ENCODE measurements at regions not wholly inside any gene's neighbourhood (a gene's known extent, or its start where the extent isn't known, plus 50 kb on each side); places are given as distances from the start of the nearest gene placed in this dataset.

DNA sequence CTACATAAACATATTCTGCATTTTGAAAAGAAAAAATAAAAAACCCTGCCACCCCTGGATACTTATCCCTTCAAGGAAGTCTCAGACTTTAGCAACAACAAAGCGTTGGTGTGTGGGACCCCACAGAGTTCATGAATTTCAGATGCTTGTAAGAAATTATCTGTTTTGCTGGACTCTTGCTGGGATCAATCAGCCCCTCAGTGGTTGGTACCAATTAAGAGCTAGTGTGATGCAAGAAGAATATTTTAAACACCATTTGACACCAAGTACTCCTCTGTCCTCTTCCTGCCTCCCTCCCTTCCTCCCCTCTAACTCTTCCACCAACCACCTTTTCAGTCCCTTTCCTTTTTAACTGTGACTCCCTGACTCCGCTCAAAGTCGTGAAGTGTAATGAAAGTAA lies 51.5 kb downstream of the SST start:
- DNase-seq: no peak

DNA sequence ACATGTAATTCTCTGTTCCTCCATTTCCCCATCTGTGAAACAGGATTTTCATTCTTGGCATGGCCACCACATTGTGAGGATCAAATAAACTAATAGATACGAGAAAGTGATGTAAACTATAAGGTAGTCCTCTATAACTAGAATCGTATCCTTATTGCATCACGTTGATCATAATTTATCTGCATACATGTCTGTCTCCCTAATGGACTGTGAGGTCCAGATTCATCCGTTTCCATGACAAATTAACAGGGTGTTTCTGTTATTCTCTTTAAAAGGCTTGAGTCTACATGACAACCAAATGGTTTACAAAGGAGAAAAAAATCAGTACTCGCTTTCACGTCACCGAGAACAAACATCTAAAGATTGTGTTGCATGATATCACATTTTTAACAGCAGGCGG lies 53.0 kb downstream of the SST start:
- DNase-seq: no peak

DNA sequence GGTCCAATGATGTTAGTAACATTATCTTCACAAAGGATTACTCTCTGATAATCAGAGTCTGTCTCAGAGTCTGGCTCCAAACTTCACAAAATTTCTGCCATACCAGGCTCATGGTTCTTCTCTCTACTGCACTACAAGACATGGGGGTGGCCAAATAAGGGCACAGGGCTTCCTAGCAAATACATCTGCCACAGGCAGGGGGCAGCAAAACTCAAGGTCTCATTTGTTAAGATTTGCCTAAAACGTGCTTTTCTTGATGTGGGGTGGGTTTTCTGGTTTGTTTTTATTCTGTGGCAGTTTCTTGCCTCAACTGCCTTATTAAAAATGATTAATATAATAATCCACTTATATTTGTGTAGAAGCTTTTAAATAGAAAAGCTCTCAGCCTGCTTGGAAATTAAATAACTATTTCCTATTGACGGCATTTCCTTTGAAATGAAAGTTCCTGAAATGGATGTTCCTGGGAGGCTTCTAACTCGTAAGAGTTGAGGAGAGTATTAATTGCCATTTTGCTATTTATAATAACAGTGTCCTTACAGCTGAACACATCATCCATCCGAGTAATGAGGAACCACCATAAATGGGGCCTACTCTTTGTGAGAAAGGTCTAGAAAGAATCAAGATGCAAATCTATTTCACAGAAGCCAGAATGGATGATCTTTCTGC lies 53.8 kb downstream of the SST start:
- peak in 2 of 14 donors; percentile 2 to 4 for DNase-seq

DNA sequence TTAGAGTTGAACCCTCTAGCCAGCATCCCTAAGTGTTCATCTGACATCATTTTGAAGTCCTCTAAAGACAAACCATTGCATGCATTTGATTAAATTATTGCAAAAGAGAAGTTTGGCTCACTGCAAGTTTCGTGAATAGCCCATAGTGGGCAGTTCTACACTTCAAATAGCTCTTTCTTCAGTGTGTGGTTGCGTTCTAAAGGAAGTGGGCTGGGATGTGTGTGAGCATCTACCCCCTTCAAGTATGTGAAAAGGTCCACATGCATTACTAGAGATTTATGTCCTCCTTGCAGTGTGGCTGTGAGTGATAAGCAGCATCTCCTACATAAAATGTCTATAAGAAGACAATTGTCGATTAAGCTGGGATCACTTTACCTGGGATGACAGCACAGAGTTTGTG lies 54.6 kb downstream of the SST start:
- DNase-seq: no peak

DNA sequence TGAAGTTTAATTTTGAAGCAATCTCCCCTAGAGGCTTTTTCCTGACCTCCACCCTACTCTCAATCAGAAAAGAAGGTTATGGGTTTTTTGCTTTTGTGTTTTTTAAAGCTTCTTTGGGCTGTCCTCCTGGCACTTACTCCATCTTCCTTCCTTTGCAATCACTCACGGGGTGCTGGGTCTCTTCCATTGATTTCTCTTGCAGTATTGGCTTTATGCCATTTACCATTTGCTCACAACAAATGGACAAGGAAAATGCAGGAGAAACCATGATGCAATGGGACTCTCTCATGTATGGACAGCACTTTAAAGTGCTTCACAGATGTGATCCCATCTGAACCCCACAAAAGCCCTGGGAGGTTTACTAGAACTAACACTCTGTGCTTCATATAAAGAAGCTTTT lies 57.5 kb downstream of the SST start:
- DNase-seq: no peak

DNA sequence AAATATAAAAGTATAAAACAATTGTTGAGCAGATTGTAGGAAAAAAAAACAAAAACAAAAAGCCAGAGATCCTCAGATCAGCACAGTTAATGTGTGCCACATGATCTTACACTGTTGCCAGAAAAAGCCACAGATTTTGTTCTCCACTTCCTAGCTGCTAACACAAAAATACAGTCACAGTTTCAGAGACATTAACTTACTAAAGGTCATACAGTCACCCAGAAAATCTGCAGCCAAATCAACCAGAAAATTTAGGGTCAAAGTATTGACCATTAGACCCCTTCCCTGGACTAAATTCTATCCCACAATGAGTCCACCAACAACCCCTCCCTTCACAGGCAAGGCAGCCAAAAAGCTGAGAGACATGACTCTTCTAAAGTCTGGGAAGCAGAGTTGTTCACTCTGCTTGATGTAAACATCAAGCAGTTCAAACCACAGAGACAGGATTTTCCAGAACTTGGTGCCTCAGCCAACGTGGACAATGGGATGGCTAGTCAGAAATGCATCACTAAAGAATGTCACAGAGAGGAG lies 59.1 kb downstream of the SST start:
- DNase-seq: no peak

DNA sequence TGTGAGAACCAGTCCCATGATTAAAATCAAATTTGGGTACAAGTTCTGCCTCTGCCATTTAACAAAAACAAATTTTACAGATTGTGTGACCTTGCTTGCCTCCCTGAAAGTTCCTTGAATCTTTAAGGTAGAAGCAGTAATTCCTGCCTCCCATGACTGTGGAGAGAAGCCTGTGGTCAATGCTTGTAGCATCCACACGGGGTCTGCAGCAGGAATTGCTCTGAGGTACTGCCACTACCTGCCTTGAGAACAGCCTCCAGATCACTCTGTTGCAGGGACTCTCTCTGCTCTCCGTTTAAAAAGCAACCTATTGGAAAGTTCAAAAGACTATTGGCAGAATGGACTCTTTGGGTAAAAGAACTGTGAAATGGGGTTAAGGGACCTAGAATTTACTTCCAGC lies 75.9 kb downstream of the SST start:
- DNase-seq: no peak

DNA sequence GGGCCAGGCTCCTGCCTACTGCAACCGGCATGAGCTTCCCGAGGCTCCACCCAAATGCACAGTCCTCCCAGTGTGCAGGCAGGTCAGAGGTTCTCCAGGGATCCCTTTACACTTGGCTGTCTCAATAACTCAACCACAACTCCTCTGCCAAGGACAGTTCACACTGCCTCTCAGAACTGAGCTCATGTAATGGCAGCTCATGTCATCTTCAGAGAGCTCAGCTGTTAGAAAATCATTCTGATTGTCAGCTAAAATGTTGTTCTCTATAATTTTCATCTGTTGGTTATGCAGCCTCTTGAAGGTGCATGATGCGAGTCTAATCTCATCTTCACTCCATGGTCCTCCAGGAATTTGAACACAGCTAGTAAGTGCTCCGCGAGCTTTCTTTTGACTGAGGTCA lies 76.7 kb downstream of the SST start:
- DNase-seq: no peak

DNA sequence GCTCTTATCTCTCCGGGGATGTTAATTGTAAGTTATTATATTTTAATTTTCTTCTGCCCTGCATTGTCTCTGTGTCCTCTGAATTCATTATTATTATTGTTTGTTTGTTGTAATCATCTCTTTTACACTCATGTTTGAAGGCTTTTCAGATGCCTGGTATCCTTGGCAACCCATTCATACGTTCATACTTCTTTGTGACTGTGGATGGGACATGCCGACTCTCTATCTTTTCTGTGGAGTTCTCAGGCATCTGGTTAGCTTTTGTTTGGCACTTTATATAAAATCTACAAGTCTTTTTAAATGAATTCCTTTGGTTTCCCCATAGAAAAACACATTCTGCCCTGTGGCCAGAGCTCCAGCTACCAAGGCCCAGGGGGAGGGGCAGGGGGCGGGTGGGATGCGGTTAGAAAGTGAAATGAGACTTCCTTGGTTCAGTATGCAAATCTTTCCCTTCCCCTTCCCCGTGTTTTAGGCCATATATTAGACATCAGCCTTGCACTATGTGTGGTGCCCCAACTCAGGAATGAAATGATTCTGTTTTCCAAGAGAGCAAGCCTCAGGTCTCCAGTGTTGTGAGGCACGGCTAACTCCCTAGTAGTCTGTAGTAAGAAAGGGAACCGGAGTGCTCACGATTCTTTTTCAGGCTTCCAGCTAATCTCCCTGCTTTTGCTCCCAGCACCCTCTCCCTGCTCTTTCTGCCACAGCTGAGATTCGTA lies 79.2 kb downstream of the SST start:
- DNase-seq: no peak

DNA sequence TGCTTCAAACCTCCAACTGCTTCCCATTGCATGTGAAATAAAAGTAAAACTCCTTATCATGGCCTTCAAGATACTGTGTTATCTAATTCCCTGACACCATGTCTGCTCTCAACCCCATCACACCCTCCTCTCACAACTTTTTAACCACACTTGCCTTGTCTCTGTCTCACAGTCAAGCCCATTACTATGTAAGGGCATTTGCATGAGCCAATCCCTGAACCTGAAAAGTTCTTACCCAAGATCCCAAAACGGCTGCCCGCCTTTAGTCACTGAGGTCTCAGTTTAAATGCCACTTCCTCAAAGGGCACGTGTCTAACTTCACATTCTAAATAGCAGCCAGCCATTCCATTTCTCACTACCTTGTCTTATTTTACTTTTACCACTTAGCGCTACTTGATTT lies 83.1 kb downstream of the SST start:
- DNase-seq: no peak

DNA sequence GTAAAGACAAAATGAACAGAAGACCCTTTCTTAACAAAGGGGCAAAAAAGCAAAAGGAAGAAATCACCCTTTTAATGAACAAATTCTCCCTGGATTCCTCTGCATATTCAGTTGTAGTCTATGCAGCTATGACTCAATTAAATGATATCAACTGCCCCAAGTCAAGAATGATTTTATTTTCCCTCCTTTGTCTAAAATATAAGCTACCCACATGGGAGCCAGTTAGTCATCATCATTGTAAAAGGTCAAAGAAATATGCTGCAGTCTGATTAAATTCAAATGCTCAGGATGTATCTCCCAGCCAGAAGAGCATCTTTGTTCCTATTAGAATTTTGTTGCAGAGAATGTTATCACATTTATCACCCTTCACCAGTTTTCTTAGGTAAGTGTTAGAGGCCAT lies 84.0 kb downstream of the SST start:
- no peak for DNase-seq

DNA sequence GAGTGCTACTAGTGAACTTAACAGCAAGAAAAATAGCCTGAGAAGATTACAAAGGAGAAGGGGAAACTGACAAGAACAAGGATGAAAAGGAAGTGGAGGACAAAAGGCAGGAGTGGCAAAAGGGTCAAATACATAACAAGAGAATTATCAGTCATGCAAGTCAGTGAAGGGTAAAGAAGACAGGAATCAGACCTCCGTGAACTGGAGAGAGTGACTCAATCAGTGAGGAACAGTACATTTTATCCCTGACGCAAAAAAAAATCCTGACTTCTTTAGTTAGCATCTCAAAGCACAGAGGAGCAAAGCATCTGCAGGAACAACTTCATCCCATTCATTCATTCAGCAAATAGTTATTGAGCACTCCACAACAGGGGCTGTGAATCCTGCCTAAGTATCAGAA lies 97.8 kb downstream of the SST start:
- no peak for DNase-seq

DNA sequence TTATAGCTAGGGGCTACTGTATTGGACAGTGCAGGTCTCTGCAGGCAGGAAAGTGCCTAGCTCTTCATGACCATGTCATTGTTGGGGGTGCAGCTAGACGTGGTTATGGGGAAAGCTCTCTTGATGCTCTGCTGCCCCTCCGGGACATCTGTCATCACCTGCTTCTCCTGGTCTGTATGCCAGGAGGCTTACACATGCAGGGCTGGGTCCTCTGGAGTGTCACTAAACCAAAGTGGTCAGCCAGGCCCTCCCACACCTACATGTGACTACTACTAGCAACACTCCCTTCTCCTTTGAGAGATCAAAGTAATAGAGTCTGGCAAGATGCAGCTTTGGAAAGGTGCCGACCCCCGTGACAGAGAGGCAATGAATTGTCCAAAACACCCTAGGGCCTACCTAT lies 98.5 kb downstream of the SST start:
- no peak for DNase-seq

DNA sequence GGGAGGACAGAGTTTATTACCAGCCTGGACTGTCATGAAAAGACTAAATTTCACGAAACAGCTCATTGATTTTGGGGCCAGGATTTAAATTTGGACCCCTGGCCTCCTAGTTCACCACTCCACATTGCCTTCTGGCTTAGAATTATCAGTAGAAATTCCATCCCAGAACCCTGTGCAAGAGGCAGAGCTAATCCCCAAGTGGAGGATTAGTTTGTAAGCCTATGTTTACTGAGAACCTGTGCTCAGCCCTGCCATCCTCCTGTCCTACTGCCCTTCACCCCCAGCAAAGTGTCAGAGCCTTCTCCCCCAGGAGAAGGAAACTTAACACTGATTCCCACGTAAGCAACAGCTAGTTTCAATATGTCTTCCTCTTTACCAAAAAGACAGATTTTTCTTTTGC lies 99.4 kb downstream of the SST start:
- DNase-seq: no peak

DNA sequence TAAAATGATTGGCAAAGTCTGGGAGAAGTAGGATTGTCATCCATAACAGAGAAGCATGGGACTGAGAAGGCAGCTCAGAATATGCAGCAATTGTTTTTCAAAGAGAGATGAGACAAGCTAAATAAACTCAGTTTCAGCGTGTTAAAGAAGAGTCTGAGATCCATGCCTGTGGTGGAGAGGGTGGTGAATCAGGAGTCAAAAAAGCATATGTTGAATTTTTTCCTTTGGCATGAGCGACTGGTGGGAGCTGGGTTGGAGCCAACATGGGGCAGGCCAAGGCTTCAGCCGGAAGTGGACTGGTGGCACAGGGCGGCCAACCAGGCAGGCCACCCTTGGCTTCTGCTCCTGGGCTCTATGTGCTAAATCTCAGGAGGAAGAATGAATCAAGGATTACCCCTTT lies 102.0 kb downstream of the SST start:
- DNase-seq: no peak

DNA sequence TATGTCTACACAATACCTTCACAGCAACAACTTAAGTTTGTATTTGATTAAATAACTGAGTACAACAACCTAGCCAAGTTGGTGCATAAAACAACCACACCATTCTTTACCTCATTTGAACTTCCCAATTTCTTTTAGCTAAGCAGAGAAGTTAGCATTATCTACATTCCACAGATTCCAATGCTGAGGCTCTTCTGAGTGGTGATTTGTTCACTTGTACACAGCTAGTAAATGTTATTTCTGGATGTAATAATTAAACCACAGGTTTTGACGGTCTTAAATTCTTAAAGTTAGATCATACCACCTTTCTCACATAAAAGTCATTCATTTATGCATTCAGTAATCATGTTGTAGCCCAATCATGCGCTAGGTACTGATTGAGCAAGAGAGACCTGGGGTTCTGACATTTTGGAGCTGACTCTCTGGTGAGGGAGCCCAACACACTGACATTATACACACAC lies 102.5 kb downstream of the SST start:
- no peak for DNase-seq

DNA sequence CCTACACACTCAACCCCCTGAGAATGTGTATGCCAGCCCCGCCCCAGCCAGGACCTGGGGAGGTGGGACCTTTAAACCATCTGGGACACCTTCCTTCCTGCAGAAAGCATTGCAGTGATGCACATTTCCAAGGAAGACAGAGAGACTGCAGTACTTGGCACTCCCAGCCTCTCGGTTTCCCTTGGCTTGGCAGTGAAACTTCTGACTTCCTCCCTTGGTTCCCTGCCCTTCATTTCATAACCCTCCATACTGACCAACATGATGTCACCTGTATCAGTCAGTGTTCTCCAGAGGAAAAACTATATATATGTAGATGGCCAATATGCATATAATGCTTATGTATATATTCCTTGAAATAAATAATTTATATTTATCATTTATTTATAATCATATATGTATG lies 103.2 kb downstream of the SST start:
- DNase-seq: no peak

DNA sequence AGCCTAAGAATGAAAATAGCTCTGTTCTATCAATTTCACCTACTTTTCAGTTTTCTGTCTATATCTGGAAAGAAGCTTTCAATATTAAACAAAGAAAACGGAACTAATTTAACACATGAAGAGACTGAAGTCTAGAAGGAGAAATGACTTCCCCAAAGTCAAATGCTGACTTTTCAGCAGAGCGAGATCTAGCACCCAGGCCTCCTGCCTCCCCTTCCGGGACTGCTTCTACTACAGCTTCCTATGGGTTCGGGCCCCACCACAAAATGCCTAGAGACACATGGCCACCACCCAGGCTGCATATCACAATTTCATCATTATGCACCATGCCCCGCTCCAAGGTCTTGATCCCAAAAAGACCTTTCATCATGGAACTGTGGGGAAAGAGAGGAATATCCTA lies 104.5 kb downstream of the SST start:
- no peak for DNase-seq

DNA sequence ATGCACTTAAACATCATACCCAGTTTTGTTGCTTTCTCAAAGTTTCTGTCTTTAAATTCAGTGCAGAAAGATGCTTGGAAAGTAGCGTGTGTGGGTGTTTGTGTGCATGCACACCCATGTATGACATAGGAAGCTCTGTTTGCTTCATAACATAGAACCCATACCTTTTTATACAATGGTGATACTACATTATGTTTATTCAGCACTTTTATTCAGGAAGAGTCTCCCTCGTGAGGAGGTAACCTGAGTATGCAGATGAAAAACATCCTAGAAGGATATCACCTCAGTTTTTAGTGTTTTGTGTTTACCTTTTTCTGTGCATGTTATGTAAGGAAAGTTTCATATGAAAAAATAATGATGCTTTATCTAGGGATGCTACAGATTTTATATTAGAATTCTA lies 111.2 kb downstream of the SST start:
- no peak for DNase-seq

DNA sequence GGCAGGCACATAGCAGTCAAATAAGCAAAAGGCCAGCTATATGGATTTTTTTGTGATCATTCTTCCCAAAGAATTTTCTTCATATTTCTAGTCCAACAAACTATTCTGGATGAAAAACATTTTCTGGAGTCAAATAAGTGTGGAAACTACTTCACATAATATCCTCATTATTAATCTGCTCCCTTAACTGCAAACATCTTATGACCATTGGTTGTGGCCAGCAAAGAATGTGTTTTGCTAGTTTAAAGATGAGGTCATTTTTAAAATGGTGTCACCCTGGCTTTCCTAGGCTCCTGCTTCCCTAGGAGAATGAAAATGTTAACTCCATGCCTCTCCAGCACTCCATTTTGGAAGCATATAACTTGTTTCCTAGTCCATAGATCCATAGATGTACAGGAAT lies 118.8 kb downstream of the SST start:
- no peak for DNase-seq

DNA sequence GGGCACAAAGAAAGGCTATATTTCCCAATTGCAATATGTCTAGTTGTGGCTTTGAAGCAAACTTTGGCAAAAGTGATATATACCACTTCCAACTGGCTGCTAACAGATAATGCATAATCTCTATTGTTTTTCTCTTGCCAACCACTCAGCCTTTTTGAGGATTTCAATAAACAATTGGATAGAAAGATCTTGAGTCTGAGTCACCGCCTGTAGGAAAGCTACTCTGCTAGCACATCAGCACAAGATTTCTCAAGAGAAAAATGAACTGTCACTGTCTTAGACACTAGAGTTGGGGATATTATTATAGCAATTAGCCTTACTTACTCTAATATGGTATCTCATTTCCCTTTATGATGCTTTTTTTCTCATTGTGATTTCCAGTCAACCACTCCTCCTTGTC lies 119.7 kb downstream of the SST start:
- no peak for DNase-seq

DNA sequence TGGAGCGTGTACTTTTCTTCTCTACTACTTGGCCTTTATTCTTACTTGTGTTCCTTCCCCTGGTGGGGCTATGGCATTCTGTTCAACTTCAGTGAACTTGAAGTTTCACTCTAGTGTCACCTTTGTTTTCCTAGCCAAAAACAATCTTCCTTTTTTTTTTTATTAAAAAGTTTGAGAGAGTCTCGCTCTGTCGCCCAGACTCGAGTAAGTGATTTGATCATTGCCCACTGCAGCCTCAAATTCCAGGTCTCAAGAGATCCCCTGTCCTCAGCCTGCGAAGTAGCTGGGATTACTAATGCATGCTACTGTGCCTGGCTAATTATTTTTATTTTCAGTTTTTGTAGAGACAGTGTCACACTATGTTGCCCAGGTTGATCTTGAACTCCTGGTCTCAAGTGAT lies 124.8 kb downstream of the SST start:
- DNase-seq: no peak

DNA sequence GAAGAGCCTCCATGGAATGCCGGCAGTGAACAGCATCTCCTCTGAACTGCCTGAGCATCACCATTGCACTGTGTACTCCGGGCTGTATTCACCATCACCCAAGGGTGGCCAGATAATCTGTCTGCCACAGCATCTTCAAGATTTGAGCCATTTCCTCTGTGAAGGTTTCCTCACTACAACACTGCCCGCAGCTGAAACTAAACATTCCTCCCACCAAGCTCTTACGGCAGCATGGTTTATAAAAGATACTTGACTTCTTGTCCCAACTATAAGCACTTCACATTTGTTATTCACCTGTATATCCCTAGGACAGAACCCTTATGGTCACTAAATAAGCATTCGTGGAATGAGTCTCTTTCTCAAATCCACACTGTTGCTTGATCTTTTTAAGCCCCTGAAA lies 125.9 kb downstream of the SST start:
- no peak for DNase-seq

DNA sequence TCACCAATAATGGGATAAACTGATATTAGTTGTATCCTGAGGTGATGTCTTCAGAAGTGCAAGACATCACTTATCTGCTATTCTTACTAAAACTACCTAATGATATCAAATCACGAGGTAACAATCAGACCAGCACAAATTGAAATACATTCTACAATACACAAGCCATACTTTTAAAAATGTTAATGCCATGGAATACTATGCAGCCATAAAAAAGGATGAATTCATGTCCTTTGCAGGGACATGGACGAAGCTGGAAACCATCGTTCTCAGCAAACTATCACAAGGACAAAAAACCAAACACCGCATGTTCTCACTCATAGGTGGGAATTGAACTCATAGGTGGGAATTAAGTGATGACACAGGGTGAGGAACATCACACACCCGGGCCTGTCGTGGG lies 129.3 kb downstream of the SST start:
- no peak for DNase-seq

Data from C1 segment of cervical spinal cord (tissue), 14 donors.